H9 (cell line): ENCODE measurements at regions not wholly inside any gene's neighbourhood (a gene's known extent, or its start where the extent isn't known, plus 50 kb on each side); places are given as distances from the start of the nearest gene placed in this dataset.

Experiments used
- DNase-seq: peaks from one replicate; pipeline ENCODE4 v3.0.0-alpha.2; 2017
- H2AFZ ChIP-seq: one replicate; pipeline ENCODE4 v1.6.1; 2013; ENCODE audit warnings: mild to moderate bottlenecking, low read length, control low read depth, moderate library complexity
- H2AK5ac ChIP-seq: 2 replicates; pipeline ENCODE4 v1.6.1; 2013; ENCODE audit warnings: low read length, control low read depth, mixed read lengths; ENCODE audit not compliant: insufficient read length
- H2BK120ac ChIP-seq: one replicate; pipeline ENCODE4 v1.6.1; 2013; ENCODE audit warnings: low read depth, mild to moderate bottlenecking, low read length, control low read depth, inconsistent platforms; ENCODE audit not compliant: poor library complexity, severe bottlenecking
- H2BK12ac ChIP-seq: 2 replicates; pipeline ENCODE4 v1.6.1; 2013; ENCODE audit warnings: low read length, control low read depth, mixed read lengths, low read depth; ENCODE audit not compliant: insufficient read length
- H2BK15ac ChIP-seq: 2 replicates; pipeline ENCODE4 v1.6.1; 2013; ENCODE audit warnings: low read depth, low read length, control low read depth
- H2BK20ac ChIP-seq: one replicate; pipeline ENCODE4 v1.6.1; 2013; ENCODE audit warnings: low read depth, mild to moderate bottlenecking, low read length, control low read depth, inconsistent platforms; ENCODE audit not compliant: poor library complexity, severe bottlenecking
- H2BK5ac ChIP-seq: 2 replicates; pipeline ENCODE4 v1.6.1; 2013; ENCODE audit warnings: low read length, control low read depth, mixed read lengths; ENCODE audit not compliant: insufficient read length
- H3K14ac ChIP-seq: 2 replicates; pipeline ENCODE4 v1.6.1; 2013; ENCODE audit warnings: low read length, control low read depth; ENCODE audit not compliant: insufficient read depth
- H3K18ac ChIP-seq: 2 replicates; pipeline ENCODE4 v1.6.1; 2013; ENCODE audit warnings: low read depth, mild to moderate bottlenecking, mixed read lengths, low read length, control low read depth; ENCODE audit not compliant: insufficient read length
- H3K23ac ChIP-seq: 2 replicates; pipeline ENCODE4 v1.6.1; 2013; ENCODE audit warnings: low read length, control low read depth, mixed read lengths, low read depth; ENCODE audit not compliant: insufficient read length
- H3K23me2 ChIP-seq: 2 replicates; pipeline ENCODE4 v1.6.1; 2013; ENCODE audit warnings: low read depth, mild to moderate bottlenecking, mixed read lengths, low read length, control low read depth; ENCODE audit not compliant: insufficient read length, poor library complexity, severe bottlenecking
- H3K27ac ChIP-seq: 2 replicates; pipeline ENCODE4 v1.5.1; 2013; ENCODE audit warnings: low read length, control low read depth, mixed read lengths, low read depth; ENCODE audit not compliant: insufficient read length
- H3K27me3 ChIP-seq: 2 replicates; pipeline ENCODE4 v1.6.1; 2013; ENCODE audit warnings: low read length, control low read depth, inconsistent platforms; ENCODE audit not compliant: insufficient read depth
- H3K4ac ChIP-seq: 2 replicates; pipeline ENCODE4 v1.6.1; 2013; ENCODE audit warnings: low read depth, mild to moderate bottlenecking, control low read depth, inconsistent platforms, low read length, moderate library complexity
- H3K4me1 ChIP-seq: 2 replicates; pipeline ENCODE4 v1.6.1; 2013; ENCODE audit warnings: low read length, control low read depth, inconsistent platforms; ENCODE audit not compliant: insufficient read depth
- H3K4me2 ChIP-seq: 2 replicates; pipeline ENCODE4 v1.6.1; 2013; ENCODE audit warnings: low read length, control low read depth, mixed read lengths; ENCODE audit not compliant: insufficient read length, insufficient read depth
- H3K56ac ChIP-seq: 2 replicates; pipeline ENCODE4 v1.6.1; 2013; ENCODE audit warnings: low read depth, mild to moderate bottlenecking, mixed read lengths, low read length, control low read depth; ENCODE audit not compliant: insufficient read length
- H3K79me1 ChIP-seq: 2 replicates; pipeline ENCODE4 v1.6.1; 2013; ENCODE audit warnings: low read depth, mild to moderate bottlenecking, moderate library complexity, low read length, control low read depth, inconsistent platforms; ENCODE audit not compliant: insufficient read depth, poor library complexity, severe bottlenecking
- H3K79me2 ChIP-seq: 2 replicates; pipeline ENCODE4 v1.6.1; 2013; ENCODE audit warnings: low read length, control low read depth, inconsistent platforms; ENCODE audit not compliant: insufficient read depth
- H3K9ac ChIP-seq: 2 replicates; pipeline ENCODE4 v1.6.1; 2013; ENCODE audit warnings: low read length, control low read depth, mixed read lengths; ENCODE audit not compliant: insufficient read length; ENCODE audit errors: extremely low read depth
- H3K9me3 ChIP-seq: one replicate; pipeline ENCODE4 v1.6.1; 2013; ENCODE audit warnings: low read depth, low read length, inconsistent platforms; ENCODE audit not compliant: control insufficient read depth
- H3T11ph ChIP-seq: one replicate; pipeline ENCODE4 v1.6.1; 2013; ENCODE audit warnings: mild to moderate bottlenecking, low read length, control low read depth, inconsistent platforms
- H4K20me1 ChIP-seq: one replicate; pipeline ENCODE4 v1.6.1; 2013; ENCODE audit not compliant: control insufficient read depth, insufficient read length, insufficient read depth
- H4K5ac ChIP-seq: 2 replicates; pipeline ENCODE4 v1.6.1; 2013; ENCODE audit warnings: low read depth, mild to moderate bottlenecking, mixed read lengths, low read length, control low read depth; ENCODE audit not compliant: insufficient read length
- H4K8ac ChIP-seq: replicated peaks from 2 replicates; pipeline ENCODE4 v1.6.1; 2013; ENCODE audit warnings: low read length, control low read depth, mixed read lengths, low read depth; ENCODE audit not compliant: insufficient read length
- H4K91ac ChIP-seq: 2 replicates; pipeline ENCODE4 v1.6.1; 2013; ENCODE audit warnings: low read depth, mild to moderate bottlenecking, moderate library complexity, mixed read lengths, low read length, control low read depth; ENCODE audit not compliant: insufficient read length
- H3K27ac Mint-ChIP-seq, 3 experiments: 2 replicates in 2 of 3; 3 replicates in 1 of 3; pipeline ENCODE4 v1.8.0; 2020 to 2021; ENCODE audit warnings: mixed read lengths in 3 of 3, mild to moderate bottlenecking in 1 of 3, moderate library complexity in 1 of 3
- H3K27me3 Mint-ChIP-seq: 2 replicates; pipeline ENCODE4 v1.8.0; 2021; ENCODE audit warnings: low read depth, mild to moderate bottlenecking, moderate library complexity, mixed read lengths
- H3K36me3 Mint-ChIP-seq, 3 experiments: 2 replicates in 2 of 3; 3 replicates in 1 of 3; pipeline ENCODE4 v1.8.0; 2020 to 2021; ENCODE audit warnings: low read depth in 3 of 3, mixed read lengths in 3 of 3; ENCODE audit not compliant: insufficient read depth in 1 of 3
- H3K4me1 Mint-ChIP-seq, 2 experiments: 2 replicates each; pipeline ENCODE4 v1.8.0; 2020; ENCODE audit warnings: mixed read lengths in 2 of 2
- H3K4me3 Mint-ChIP-seq, 2 experiments: 2 replicates in 1 of 2; 3 replicates in 1 of 2; pipeline ENCODE4 v1.8.0; 2020 to 2021; ENCODE audit warnings: mild to moderate bottlenecking in 2 of 2, mixed read lengths in 2 of 2, moderate library complexity in 1 of 2
- H3K9me3 Mint-ChIP-seq, 2 experiments: 2 replicates in 1 of 2; 3 replicates in 1 of 2; pipeline ENCODE4 v1.8.0; 2020; ENCODE audit warnings: mild to moderate bottlenecking in 2 of 2, mixed read lengths in 2 of 2, moderate library complexity in 1 of 2
- WGBS: extraction: QIAGEN DNeasy Blood & Tissue Kit; methylation state at CpG from one replicate; pipeline ENCODE4 v1.1.7; 2013; ENCODE audit warnings: missing lambda C conversion rate, low lambda C conversion rate, mixed read lengths; ENCODE audit not compliant: insufficient read length; ENCODE audit errors: extremely low coverage; 5-methylcytosine and 5-hydroxymethylcytosine counted together
- TF ChIP-seq, protein P1 (sequence below): fragments of 200-600 bp; sonication (generic); conservative IDR thresholded peaks from 3 replicates; pipeline ENCODE4 v1.8.0; 2021; ENCODE audit warnings: antibody characterized with exemption, mild to moderate bottlenecking

DNA sequence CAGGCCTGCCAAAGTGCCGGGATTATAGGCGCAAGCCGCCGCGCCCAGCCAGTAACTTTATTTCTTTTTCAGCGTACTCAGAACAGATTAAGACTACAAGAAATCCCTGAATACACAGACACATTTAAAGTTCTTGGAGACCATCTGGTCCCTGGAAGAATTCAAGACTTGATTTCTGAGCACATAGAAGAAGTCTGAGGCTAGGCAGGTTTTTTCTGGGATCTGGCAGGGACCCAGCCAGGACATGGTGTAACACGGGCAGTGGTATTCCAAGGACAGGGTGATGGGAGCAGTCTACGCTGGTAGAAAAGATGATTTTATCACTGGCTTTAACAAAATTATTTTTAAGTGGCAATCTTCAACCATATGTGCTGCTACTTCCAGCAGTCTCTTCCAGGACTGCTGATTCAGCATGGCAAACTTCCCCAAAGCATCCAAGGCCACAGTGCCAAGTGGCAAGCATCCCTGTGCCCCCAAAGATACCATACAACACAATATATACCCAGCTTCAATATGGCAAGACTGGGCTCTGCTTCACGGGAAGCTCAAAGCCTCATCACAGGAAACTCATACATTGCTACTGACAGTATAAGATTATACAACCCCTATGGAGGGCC, 105.2 kb upstream of the OR5AK2 start:
- H3K36me3 Mint-ChIP-seq, result no peaks in the 10 kb centered on the region
- no peak overlapping the region for H3K23ac ChIP-seq
- no peak overlapping the region for H2BK120ac ChIP-seq
- H2AK5ac ChIP-seq, result no peak overlapping the region
- no peak for DNase-seq
- no peak overlapping the region for H3K18ac ChIP-seq
- H2BK15ac ChIP-seq, result no peak overlapping the region
- H3K23me2 ChIP-seq, result no peaks in the 10 kb centered on the region
- H2BK5ac ChIP-seq, result no peak overlapping the region
- H4K5ac ChIP-seq, result no peak overlapping the region
- H3K9ac ChIP-seq, result no peak overlapping the region
- H2AFZ ChIP-seq, result no peak overlapping the region
- H3K27me3 Mint-ChIP-seq, result no peaks in the 10 kb centered on the region
- H2BK12ac ChIP-seq, result no peak overlapping the region
- no peak overlapping the region for H3K27ac Mint-ChIP-seq
- H3K56ac ChIP-seq, result no peak overlapping the region
- no peak overlapping the region for H4K91ac ChIP-seq
- H3K79me1 ChIP-seq, result no peaks in the 10 kb centered on the region
- TF ChIP-seq, protein P1, sequence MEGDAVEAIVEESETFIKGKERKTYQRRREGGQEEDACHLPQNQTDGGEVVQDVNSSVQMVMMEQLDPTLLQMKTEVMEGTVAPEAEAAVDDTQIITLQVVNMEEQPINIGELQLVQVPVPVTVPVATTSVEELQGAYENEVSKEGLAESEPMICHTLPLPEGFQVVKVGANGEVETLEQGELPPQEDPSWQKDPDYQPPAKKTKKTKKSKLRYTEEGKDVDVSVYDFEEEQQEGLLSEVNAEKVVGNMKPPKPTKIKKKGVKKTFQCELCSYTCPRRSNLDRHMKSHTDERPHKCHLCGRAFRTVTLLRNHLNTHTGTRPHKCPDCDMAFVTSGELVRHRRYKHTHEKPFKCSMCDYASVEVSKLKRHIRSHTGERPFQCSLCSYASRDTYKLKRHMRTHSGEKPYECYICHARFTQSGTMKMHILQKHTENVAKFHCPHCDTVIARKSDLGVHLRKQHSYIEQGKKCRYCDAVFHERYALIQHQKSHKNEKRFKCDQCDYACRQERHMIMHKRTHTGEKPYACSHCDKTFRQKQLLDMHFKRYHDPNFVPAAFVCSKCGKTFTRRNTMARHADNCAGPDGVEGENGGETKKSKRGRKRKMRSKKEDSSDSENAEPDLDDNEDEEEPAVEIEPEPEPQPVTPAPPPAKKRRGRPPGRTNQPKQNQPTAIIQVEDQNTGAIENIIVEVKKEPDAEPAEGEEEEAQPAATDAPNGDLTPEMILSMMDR, result no peak
- H3K4me1 Mint-ChIP-seq, result peaks cover 3 to 6% of the 10 kb centered on the region in 2 experiments; a peak in 2 of 4 replicates
- no peaks in the 10 kb centered on the region for H4K20me1 ChIP-seq
- no peak overlapping the region for H3K4me3 Mint-ChIP-seq
- no peak overlapping the region for H2BK20ac ChIP-seq
- H3K27me3 ChIP-seq, result no peaks in the 10 kb centered on the region
- H3K9me3 Mint-ChIP-seq, result no peaks in the 10 kb centered on the region
- peaks cover 4% of the 10 kb centered on the region for H3K9me3 ChIP-seq
- H3T11ph ChIP-seq, result no peak overlapping the region
- no peak overlapping the region for H3K4ac ChIP-seq
- no peak overlapping the region for H3K4me2 ChIP-seq
- H3K79me2 ChIP-seq, result no peaks in the 10 kb centered on the region
- no peak overlapping the region for H3K14ac ChIP-seq
- H4K8ac ChIP-seq, result no peak overlapping the region
- no peak overlapping the region for H3K27ac ChIP-seq
- WGBS, result no CpG with 5 or more reads among the region's 9 CpGs
- H3K4me1 ChIP-seq, result no peaks in the 10 kb centered on the region
